Right lung (tissue), 2 donors: ENCODE measurements at regions not wholly inside any gene's neighbourhood (a gene's known extent, or its start where the extent isn't known, plus 50 kb on each side); places are given as distances from the start of the nearest gene placed in this dataset.

Experiments used
- DNase-seq, 2 donors: peaks; one replicate each; pipeline ENCODE4 v3.0.0-alpha.2; 2013

DNA sequence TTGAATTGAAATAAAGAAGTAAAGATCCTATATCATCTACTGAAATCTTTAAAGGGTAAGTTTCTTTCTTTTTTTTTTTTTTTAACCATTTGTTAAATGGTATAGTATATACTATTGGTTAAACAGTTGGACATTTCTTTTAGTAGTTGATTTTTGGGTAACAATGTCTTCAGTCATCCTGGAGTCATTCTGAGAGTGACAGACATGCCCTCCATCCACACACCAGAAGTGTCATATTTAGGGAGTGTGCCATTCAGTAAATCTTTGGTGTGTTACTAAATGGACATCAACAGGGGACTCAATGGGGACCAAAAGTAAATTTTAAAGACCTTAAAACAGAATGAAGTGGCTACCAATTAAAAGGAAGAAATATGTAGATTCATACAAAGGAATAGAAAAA lies 50.8 kb upstream of the SLC39A10 start:
- DNase-seq = no peak

DNA sequence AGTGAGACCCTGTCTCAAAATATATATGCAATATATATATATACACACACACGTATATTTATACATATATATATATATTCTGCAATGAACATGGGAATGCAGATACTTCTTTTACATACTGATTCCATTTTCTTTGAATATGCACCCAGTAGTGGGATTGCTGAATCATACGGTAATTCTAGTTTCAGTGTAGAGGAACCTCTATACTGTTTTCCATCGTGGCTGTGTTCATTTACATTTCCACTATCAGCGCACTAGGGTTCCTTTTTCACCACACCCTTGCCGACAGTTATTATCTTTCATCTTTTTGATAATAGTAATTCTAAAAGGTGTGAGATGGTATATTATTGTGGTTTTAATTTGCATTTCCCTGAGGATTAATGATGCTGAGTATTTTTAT lies 52.3 kb upstream of the SLC39A10 start:
- DNase-seq = no peak

- no peak for DNase-seq
Observed at GRCh38 chr2:195603998-195604397, 53.0 kb upstream of the SLC39A10 start.

GRCh38 chr2:195603408-195603807 lies 53.6 kb upstream of the SLC39A10 start:
- DNase-seq = no peak

- DNase-seq = no peak
Observed at GRCh38 chr2:195602687-195603086, 54.3 kb upstream of the SLC39A10 start.

DNA sequence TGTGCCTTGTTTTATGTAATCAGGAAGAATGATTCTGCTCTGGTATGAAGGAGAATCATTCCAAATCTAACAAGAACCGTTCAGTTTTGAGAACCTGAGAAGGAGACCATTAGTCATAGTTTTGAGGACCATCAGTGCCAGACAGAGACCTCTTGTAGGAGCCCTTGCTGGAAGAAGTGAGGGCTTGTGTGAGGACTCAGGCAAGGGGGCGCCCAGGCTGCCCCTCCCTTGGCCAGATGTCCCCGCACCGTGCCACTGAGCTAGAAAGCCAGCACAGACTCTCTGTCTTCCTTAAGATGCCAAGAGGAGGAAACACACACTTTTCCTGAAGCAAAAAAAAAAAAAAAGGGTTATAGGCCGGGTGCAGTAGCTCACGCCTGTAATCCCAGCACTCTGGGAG lies 55.7 kb upstream of the SLC39A10 start:
- no peak for DNase-seq

DNA sequence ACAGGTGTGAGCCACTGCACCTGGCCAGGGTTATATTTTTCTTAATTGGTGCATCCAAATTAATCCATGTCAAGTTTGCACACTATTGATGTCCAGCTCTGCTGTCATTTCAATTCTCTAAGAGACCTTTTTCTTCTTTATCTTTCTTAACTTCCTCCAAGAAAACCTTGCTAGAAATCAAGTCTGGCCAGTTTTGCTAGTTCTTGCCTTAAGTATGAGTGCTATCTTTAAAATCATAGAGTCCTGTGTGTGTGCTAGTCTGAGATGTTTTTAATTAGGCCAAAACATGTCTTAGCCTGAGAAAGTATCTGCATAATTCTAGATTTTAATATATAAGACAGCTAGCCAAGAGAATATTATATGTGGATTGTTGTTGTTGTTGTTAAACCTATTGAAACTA lies 56.2 kb upstream of the SLC39A10 start:
- DNase-seq = no peak

DNA sequence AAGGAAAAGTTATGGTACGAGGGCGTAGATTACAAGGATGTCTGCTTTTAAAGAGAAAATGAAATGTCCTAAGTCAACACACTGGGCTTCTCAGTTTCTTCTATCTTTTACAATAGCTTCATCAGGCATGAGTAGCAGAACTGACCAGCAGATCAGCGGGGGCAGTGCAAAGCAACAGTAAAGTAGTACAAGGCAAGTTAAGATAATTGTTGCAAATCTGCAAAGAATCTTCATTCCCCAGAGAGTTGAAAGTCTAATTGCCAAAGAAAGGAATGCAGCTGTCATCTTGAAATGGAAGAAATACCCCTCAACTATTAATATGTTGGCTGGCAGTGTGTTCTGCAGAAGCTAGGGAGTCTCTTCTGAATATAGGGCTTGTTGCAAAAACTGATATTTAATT lies 60.2 kb upstream of the SLC39A10 start:
- DNase-seq = no peak

DNA sequence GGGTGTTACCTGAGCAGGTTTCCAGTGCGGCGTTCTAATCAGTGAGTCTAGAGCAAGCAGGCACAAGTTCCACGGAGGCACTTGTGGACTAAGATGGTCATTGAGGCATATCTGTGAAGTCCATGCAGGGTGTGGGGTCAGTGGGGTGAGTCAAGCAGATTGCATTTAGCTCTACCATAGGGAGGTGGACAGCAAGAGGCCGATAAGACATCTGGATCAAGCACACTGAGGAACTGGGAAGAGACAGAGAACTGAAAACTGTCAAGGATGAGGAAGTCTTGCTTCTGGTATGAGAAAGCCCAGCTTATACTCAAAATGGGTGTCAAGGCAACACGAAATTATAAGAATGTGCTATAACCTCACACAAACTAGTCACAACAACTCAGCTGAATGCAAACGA lies 61.2 kb upstream of the SLC39A10 start:
- no peak for DNase-seq

DNA sequence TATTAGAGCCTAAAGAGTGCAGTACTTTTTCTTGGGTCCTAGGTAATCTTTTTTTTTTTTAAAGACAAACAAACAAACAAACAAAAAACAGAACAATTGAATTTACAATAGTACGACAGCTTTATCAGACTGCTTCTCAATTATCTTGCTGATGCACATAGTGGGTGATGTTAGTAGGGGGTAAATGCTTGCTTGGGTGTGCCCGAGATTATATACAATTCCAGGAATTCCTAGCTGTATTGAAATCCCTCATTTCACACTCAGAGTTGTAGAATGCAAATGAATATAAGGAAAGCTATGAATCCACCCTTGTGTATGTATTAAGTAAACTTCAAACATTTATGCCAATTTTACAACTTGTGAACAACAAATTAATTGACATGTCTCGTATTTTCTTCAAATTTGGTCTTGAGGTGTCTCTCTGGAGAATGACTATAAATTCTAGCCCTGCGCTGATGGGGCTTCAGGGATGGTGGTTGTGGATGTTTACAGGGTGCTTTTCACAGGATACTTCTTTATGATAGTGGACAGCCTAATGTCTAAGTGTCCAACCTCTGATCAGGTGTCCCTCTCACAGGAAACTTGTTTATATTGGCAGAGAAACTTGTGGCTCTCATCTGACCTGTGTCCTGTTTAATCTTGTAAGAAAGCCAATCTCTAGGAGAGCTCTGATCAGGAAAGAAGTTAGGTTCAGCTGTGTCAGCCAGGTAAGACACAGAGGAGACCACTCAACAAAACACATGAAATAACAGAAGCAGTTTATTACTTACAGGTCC lies 61.9 kb upstream of the SLC39A10 start:
- DNase-seq = no peak

GRCh38 chr2:195594248-195594647 lies 62.8 kb upstream of the SLC39A10 start:
- DNase-seq = no peak

GRCh38 chr2:195592105-195592504 lies 64.9 kb upstream of the SLC39A10 start:
- DNase-seq = no peak

DNA sequence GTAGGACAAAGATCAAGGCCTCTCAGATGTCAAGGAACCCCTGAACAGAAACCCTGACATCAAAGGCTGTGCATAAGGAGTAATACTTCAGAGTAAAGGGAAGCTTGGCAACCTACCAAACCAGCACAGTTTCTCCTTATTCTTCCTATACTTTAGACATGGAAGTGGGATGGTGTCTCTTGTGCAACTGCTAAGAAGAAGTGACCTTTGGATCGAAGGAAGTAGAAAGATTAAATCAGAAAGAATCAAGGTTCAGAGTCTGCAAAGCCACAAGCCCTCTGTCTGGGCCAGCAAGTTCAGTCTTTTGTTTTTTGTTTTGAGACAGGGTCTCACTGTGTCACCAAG lies 66.2 kb upstream of the SLC39A10 start:
- no peak for DNase-seq

DNA sequence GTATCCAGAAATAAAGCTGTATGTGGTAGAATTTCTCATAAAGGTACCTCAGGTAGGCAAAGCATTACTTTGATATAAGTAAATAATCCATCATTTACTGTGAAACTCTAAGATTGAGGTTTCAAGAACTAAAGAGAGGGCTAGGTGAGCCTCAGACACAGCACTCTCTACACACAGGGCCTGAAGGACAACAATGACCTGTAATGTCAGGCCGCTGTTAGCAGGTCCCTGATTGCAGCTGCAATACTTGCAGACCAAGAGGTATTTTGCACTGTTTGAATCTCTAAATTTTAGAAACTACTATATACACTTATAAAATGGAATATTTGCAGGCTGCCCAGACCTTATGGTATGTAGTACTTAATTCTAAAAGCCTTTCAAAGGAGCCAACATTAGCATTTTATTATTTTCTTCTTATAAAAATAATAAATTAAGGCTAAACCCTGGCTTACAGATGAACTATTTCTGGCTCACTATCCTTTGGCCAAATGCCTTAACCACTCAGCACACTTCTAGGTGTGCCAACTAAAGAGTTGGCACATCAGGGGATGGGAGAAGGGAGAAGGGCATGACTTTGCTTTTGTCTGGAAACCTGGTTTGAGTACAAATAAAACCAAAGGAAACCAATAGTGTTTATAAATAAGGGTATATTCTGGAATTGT lies 66.7 kb upstream of the SLC39A10 start:
- no peak for DNase-seq

DNA sequence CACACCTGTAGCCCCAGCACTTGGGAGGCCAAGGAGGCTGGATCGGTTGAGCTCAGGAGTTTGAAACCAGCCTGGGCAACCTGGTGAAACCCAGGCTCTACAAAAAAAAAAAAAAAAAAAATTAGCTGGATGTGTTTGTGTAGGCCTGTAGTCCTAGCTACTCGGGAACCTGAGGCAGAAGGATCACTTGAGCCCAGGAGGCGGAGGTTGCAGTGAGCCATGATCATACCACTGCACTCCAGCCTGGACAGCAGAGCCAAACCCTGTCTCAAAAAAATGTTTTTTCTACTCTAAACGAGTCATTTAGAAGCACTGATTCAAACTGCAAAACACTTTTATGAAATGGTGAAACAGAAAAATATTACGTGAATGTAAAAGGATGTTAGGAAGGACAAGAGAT lies 69.1 kb upstream of the SLC39A10 start:
- DNase-seq = no peak

DNA sequence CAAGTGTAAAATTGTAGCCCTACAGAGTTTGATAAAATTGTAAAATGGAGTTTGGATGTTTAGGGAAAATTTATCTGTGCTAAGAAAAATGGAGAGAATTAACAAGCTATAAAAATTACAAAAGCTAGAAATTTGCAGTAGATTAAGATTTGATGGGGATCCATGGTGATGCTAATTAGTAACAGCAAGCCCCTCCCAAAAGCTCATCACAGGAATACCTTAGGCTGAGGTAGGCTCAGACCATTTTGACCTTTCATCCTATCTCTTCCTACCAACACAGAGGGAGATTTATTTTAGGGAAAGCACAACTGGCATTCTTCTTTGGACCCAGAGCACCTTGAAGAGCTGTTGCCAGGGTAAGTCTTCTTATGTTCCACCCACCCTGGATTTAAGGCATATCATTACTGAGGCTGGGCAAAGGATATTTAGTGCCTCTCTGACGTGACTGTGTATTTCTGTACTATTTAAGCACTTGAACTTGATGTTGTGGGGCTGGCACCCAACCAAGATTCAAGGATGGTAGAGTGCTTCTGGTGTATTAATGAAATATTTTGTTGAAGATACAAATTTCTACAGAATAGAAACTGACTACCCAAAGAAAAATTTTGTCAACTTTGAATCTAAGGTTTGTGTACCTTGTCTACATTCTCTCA lies 70.8 kb upstream of the SLC39A10 start:
- DNase-seq = no peak

DNA sequence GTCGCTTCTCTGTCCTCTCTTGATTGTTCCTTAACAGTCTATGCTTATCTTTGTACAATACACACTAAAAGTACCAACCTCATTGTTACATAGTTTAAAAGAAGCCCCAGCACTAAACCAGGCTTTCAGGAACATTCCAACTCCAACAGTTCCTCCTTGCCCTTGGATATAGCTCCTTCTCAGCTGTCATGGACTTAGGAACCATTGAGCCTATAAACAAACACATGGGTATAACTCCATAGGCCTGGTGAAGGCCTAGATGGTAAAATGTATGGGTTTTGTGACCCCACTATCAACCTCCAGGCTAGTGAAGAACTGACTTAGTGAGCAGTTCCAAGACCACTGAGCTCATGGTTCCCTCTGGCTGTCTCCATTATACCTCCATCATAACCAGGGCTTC lies 74.8 kb upstream of the SLC39A10 start:
- no peak for DNase-seq

DNA sequence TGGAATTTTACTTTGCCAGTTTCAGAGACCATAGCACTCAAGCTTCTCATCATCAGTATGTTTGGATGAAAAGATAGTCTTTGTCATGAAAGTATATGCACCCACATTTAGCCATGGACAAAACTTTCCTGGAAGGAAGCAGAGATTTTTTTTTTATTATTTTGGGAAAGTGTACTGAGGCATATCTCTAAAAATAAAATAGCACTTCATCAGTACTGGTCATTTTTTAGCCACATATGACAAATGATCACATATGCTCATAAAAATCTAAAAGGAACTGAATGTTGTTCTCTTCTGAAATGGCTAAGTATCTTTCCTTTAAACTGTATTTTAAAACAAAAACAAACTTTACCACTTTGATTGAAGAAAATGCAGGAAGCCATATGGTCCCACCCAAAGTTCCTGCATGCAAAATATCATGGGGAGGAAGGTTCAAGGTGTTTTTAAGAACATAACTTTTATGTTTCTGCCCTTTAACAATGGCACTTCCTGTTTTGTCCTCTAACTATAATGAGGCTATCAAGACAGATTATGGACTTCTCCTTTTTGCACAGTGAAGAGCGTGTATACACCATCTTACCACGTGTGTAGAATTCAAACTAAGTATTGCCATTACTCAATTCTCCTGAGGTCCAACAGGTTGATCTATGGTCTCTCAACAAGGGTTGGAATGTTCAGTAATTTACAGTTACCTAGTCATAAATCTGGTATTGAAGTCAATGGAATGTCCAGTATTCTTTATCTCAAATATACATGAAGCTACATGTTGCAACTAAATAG lies 77.1 kb upstream of the SLC39A10 start:
- DNase-seq = no peak

- DNase-seq = no peak
Observed at GRCh38 chr2:195575879-195576401, 81.1 kb upstream of the SLC39A10 start.

- no peak for DNase-seq
Observed at GRCh38 chr2:195575016-195575415, 82.0 kb upstream of the SLC39A10 start.

- no peak for DNase-seq
Observed at GRCh38 chr2:195574312-195574711, 82.7 kb upstream of the SLC39A10 start.
